HL-60/S4 treated with retinoic acid at 250 ng/mL for 4 days and 3 days (cell line): ENCODE measurements at regions not wholly inside any gene's neighbourhood (a gene's known extent, or its start where the extent isn't known, plus 50 kb on each side); places are given as distances from the start of the nearest gene placed in this dataset.
"Not testable (repeated sequence)": the region's sequence is repeated elsewhere in the genome, so short reads cannot be mapped to it uniquely, and the experiment has no call there.

Experiments used
- in situ Hi-C: fragments of 300-500 bp; cut with MboI; formaldehyde crosslinking; loops from 2 replicates; pipeline ENCODE4 v1.7.0; 2022; ENCODE audit warnings: low sequenced_read_pairs

GRCh38 chr10:109114579-109114978, 808.7 kb downstream of the XPNPEP1 start:
- in situ Hi-C loops: no loop called here

- in situ Hi-C loops: no loop called here
Measured at GRCh38 chr10:109106604-109107003, 816.7 kb downstream of the XPNPEP1 start.

- in situ Hi-C loops: no loop called here
Measured at GRCh38 chr10:109105725-109106124, 817.6 kb downstream of the XPNPEP1 start.

GRCh38 chr10:109104806-109105205, 818.5 kb downstream of the XPNPEP1 start:
- in situ Hi-C loops: no loop called here

GRCh38 chr10:109103278-109103677, 820.0 kb downstream of the XPNPEP1 start:
- in situ Hi-C loops: no loop called here

GRCh38 chr10:109089779-109090178, 833.5 kb downstream of the XPNPEP1 start:
- in situ Hi-C loops: no loop called here

GRCh38 chr10:109071539-109071938, 851.8 kb downstream of the XPNPEP1 start:
- in situ Hi-C loops: no loop called here

- in situ Hi-C loops: no loop called here
Measured at GRCh38 chr10:109070492-109070891, 852.8 kb downstream of the XPNPEP1 start.

- in situ Hi-C loops: no loop called here
Measured at GRCh38 chr10:109067031-109067430, 856.3 kb downstream of the XPNPEP1 start.

- in situ Hi-C loops: no loop called here
Measured at GRCh38 chr10:109065821-109066220, 857.5 kb downstream of the XPNPEP1 start.

- in situ Hi-C loops: no loop called here
Measured at GRCh38 chr10:109062371-109062770, 860.9 kb downstream of the XPNPEP1 start.

- in situ Hi-C loops: no loop called here
Measured at GRCh38 chr10:109055243-109055642, 868.1 kb downstream of the XPNPEP1 start.

- in situ Hi-C loops: no loop called here
Measured at GRCh38 chr10:109047856-109048255, 875.5 kb downstream of the XPNPEP1 start.

- in situ Hi-C loops: not testable (repeated sequence)
Measured at GRCh38 chr10:109046427-109046826, 876.9 kb downstream of the XPNPEP1 start.

GRCh38 chr10:109040622-109041021, 882.7 kb downstream of the XPNPEP1 start:
- in situ Hi-C loops: no loop called here

GRCh38 chr10:109037978-109038377, 885.3 kb downstream of the XPNPEP1 start:
- in situ Hi-C loops: no loop called here

- in situ Hi-C loops: no loop called here
Measured at GRCh38 chr10:109030581-109031210, 892.6 kb downstream of the XPNPEP1 start.

- in situ Hi-C loops: no loop called here
Measured at GRCh38 chr10:109029870-109030269, 893.4 kb downstream of the XPNPEP1 start.

GRCh38 chr10:109027534-109028185, 895.7 kb downstream of the XPNPEP1 start:
- in situ Hi-C loops: no loop called here

- in situ Hi-C loops: no loop called here
Measured at GRCh38 chr10:109025172-109025571, 898.1 kb downstream of the XPNPEP1 start.

GRCh38 chr10:109022417-109023049, 900.8 kb downstream of the XPNPEP1 start:
- in situ Hi-C loops: no loop called here

GRCh38 chr10:109019001-109019424, 904.3 kb downstream of the XPNPEP1 start:
- in situ Hi-C loops: no loop called here
